A673 (cell line): ENCODE measurements at regions not wholly inside any gene's neighbourhood (a gene's known extent, or its start where the extent isn't known, plus 50 kb on each side); places are given as distances from the start of the nearest gene placed in this dataset. TPM values are rescaled to one million over a fixed set of nuclear protein-coding genes. Genes with fewer than 3 reads are reported as not detected.

ENCODE experiments used
- BruUV-seq: library from RNA; stranded (reverse); fragments of 400-500 nt; replicated peaks from 2 replicates; lab custom pipeline; 2021; lab: Mats Ljungman, UMichigan
- CTCF ChIA-PET: fragments of 300-600 bp; sonication (Branson Sonifier 250); formaldehyde crosslinking; loops from one replicate; lab custom pipeline; 2022; ENCODE audit warnings: antibody characterized with exemption; lab: Charles Lee
- POLR2A ChIA-PET: fragments of 300-600 bp; sonication (Branson Sonifier 250); formaldehyde crosslinking; loops from one replicate; lab custom pipeline; 2022; ENCODE audit warnings: antibody characterized with exemption; ENCODE audit not compliant: low non-redundant PET; lab: Charles Lee
- DNase-seq: peaks from one replicate; pipeline ENCODE4 v3.0.0-alpha.2; 2015; ENCODE audit warnings: low spot score
- H3K27ac ChIP-seq: fragments of 200-600 bp; sonication (generic); 2 replicates; pipeline ENCODE4 v1.5.1; 2016; ENCODE audit warnings: mixed run types, low read depth, mild to moderate bottlenecking, mixed read lengths, antibody characterized with exemption, low read length; ENCODE audit not compliant: poor library complexity, severe bottlenecking
- H3K27me3 ChIP-seq: fragments of 200-600 bp; sonication (generic); replicated peaks from 2 replicates; pipeline ENCODE4 v1.6.1; 2017; ENCODE audit warnings: mixed run types, low read depth, mild to moderate bottlenecking, mixed read lengths, antibody characterized with exemption, low read length; ENCODE audit not compliant: insufficient read depth, poor library complexity
- H3K36me3 ChIP-seq: fragments of 200-600 bp; sonication (generic); 2 replicates; pipeline ENCODE4 v1.6.1; 2016; ENCODE audit warnings: mixed run types, mild to moderate bottlenecking, mixed read lengths, antibody characterized with exemption, low read length; ENCODE audit not compliant: insufficient read depth, poor library complexity, severe bottlenecking
- H3K4me1 ChIP-seq: fragments of 200-600 bp; sonication (generic); 2 replicates; pipeline ENCODE4 v1.6.1; 2017; ENCODE audit warnings: mixed run types, mild to moderate bottlenecking, mixed read lengths, antibody characterized with exemption, low read length; ENCODE audit not compliant: insufficient read depth, poor library complexity, severe bottlenecking
- H3K4me3 ChIP-seq: fragments of 200-600 bp; sonication (generic); 2 replicates; pipeline ENCODE4 v1.5.1; 2016; ENCODE audit warnings: low read depth, mixed run types, mild to moderate bottlenecking, mixed read lengths, low read length; ENCODE audit not compliant: poor library complexity, severe bottlenecking
- H3K9me3 ChIP-seq: fragments of 200-600 bp; sonication (generic); 2 replicates; pipeline ENCODE4 v1.6.1; 2016; ENCODE audit warnings: mixed run types, low read depth, mild to moderate bottlenecking, mixed read lengths, antibody characterized with exemption, low read length; ENCODE audit not compliant: poor library complexity, severe bottlenecking
- EZH2 ChIP-seq: fragments of 200-600 bp; sonication (generic); IDR thresholded peaks from 2 replicates; pipeline ENCODE4 v1.6.1; 2017; ENCODE audit warnings: borderline replicate concordance, low read depth, mild to moderate bottlenecking, mixed read lengths, antibody characterized with exemption, low read length; ENCODE audit not compliant: poor library complexity, severe bottlenecking
- intact Hi-C: fragments of 100-400 bp; cut with micrococcal nuclease; formaldehyde crosslinking; loops from one replicate; pipeline ENCODE4 v1.10.0; 2022; ENCODE audit not compliant: unreplicated experiment
- microRNA-seq: library from miRNA; unstranded; fragments of <30 nt; microRNA quantifications from one replicate; pipeline ENCODE4 v1.2.0, GENCODE V29; 2021
- TF ChIP-seq, protein P1 (sequence below): fragments of 300-800, 200-600 bp; sonication (generic); conservative IDR thresholded peaks from 2 replicates; pipeline ENCODE4 v1.5.1; 2017; ENCODE audit warnings: low read depth, mild to moderate bottlenecking, antibody characterized with exemption, low read length, moderate library complexity, mixed read lengths

DNA sequence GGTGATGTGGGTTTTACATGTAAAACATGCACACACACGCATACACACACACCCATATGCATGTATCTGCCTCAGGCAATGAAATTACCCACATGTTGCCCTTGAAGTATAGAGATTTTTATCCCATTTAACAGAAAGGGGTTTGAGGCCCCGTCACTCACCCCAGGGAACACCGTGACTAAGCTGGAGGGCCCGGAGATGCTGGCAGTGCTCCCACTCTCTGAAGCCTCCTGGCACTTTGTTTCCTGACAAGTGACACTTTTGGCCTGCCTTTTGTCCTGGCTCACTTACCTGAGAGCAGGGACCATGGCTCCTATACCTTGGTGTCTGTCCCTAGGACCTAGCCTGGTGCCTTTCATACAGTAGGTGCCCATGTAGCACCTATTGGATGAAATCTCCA is 50.0 kb upstream of the TNRC6C start:
- intact Hi-C loops, result no loop called here
- TF ChIP-seq, protein P1, sequence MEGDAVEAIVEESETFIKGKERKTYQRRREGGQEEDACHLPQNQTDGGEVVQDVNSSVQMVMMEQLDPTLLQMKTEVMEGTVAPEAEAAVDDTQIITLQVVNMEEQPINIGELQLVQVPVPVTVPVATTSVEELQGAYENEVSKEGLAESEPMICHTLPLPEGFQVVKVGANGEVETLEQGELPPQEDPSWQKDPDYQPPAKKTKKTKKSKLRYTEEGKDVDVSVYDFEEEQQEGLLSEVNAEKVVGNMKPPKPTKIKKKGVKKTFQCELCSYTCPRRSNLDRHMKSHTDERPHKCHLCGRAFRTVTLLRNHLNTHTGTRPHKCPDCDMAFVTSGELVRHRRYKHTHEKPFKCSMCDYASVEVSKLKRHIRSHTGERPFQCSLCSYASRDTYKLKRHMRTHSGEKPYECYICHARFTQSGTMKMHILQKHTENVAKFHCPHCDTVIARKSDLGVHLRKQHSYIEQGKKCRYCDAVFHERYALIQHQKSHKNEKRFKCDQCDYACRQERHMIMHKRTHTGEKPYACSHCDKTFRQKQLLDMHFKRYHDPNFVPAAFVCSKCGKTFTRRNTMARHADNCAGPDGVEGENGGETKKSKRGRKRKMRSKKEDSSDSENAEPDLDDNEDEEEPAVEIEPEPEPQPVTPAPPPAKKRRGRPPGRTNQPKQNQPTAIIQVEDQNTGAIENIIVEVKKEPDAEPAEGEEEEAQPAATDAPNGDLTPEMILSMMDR, result no peak
- TF ChIP-seq EZH2, result no peak
- ChIA-PET CTCF (no interaction called here), POLR2A (no interaction called here)
- DNase-seq, result no peak
- Histone ChIP-seq H3K27me3 (no peaks in the 10 kb centered on the region), H3K9me3 (no peaks in the 10 kb centered on the region), H3K27ac (no peak overlapping the region), H3K36me3 (no peaks in the 10 kb centered on the region), H3K4me1 (no peaks in the 10 kb centered on the region), H3K4me3 (no peak overlapping the region)
- BruUV-seq, result no TSS peak

Small RNAs in the stretch of these regions (microRNA-seq; reads per million reads assigned to microRNA genes)
- not detected for gene MIR4316
